ENCODE measurements at regions not wholly inside any gene's neighbourhood (a gene's known extent, or its start where the extent isn't known, plus 50 kb on each side); places are given as distances from the start of the nearest gene placed in this dataset.

DNA sequence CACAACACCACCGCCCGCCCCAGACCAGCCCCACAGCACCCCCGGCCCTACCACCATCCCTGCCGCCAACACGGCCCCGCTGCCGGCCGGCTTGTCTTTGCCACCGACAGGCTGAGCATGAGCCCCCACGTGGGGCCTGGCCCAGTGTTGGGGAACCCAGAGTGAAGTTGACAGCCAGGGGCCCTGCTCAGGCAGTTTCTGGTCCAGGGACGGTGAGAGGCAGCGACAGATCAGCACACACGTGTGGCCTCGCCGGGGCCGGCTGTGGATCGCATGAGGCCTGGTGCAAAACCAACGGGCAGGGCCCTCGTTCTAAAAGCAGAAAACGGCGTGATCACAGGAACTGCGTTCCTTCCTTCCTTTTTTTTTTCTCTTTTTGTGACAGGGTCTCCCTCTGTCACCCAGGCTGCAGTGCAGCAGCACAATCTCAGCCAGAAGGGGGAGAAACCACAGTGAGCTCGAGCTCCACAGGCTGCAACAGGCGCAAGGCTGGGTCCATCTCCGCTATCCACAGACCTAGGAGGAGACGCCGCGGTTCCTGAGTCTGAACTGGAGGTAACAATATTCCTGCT lies 50.5 kb upstream of the FBRSL1 start:
- Histone ChIP-seq H2BK20ac (ENCODE audit: low read depth, low read length, poor library complexity, severe bottlenecking) (no peak overlapping the region), H3K79me1 (ENCODE audit: insufficient read depth, low read depth, low read length, poor library complexity, severe bottlenecking) (no peaks in the 10 kb centered on the region), H3K4ac (ENCODE audit: low read depth, low read length) (no peak overlapping the region), H3K4me1 (ENCODE audit: insufficient read depth, low read length) (no peaks in the 10 kb centered on the region), H3K4me2 (ENCODE audit: insufficient read depth, insufficient read length, low read length) (no peak overlapping the region), H3K27ac (ENCODE audit: insufficient read length, low read depth, low read length) (no peak overlapping the region), H3K23me2 (ENCODE audit: insufficient read length, low read depth, low read length, poor library complexity, severe bottlenecking) (no peaks in the 10 kb centered on the region), H3K23ac (ENCODE audit: insufficient read length, low read depth, low read length) (no peak overlapping the region), H3K14ac (ENCODE audit: insufficient read depth, low read length) (no peak overlapping the region), H4K5ac (ENCODE audit: insufficient read length, low read depth, low read length) (no peak overlapping the region), H3K9me3 (ENCODE audit: control insufficient read depth, low read depth, low read length) (no peaks in the 10 kb centered on the region), H3K79me2 (ENCODE audit: insufficient read depth, low read length) (no peaks in the 10 kb centered on the region), H3T11ph (ENCODE audit: low read length) (no peak overlapping the region), H3K18ac (ENCODE audit: insufficient read length, low read depth, low read length) (no peak overlapping the region), H3K9ac (ENCODE audit: extremely low read depth, insufficient read length, low read length) (no peak overlapping the region), H2BK15ac (ENCODE audit: low read depth, low read length) (no peak overlapping the region), H4K20me1 (ENCODE audit: control insufficient read depth, insufficient read depth, insufficient read length) (peaks cover 2% of the 10 kb centered on the region), H3K27me3 (ENCODE audit: insufficient read depth, low read length) (peaks cover 17% of the 10 kb centered on the region; the same call in 1 of the 2 replicates), H3K56ac (ENCODE audit: insufficient read length, low read depth, low read length) (no peak overlapping the region), H2BK5ac (ENCODE audit: insufficient read length, low read length) (no peak overlapping the region), H4K8ac (replicated peaks; ENCODE audit: insufficient read length, low read depth, low read length) (no peak overlapping the region), H2AK5ac (ENCODE audit: insufficient read length, low read length) (no peak overlapping the region), H2BK120ac (ENCODE audit: low read depth, low read length, poor library complexity, severe bottlenecking) (no peak overlapping the region), H4K91ac (ENCODE audit: insufficient read length, low read depth, low read length) (no peak overlapping the region), H2BK12ac (ENCODE audit: insufficient read length, low read depth, low read length) (no peak overlapping the region), H2AFZ (ENCODE audit: low read length) (no peak overlapping the region)
- WGBS (ENCODE audit: extremely low coverage, insufficient read length, low lambda C conversion rate) = no CpG with 5 or more reads among the region's 28 CpGs
- TF ChIP-seq, protein P1, sequence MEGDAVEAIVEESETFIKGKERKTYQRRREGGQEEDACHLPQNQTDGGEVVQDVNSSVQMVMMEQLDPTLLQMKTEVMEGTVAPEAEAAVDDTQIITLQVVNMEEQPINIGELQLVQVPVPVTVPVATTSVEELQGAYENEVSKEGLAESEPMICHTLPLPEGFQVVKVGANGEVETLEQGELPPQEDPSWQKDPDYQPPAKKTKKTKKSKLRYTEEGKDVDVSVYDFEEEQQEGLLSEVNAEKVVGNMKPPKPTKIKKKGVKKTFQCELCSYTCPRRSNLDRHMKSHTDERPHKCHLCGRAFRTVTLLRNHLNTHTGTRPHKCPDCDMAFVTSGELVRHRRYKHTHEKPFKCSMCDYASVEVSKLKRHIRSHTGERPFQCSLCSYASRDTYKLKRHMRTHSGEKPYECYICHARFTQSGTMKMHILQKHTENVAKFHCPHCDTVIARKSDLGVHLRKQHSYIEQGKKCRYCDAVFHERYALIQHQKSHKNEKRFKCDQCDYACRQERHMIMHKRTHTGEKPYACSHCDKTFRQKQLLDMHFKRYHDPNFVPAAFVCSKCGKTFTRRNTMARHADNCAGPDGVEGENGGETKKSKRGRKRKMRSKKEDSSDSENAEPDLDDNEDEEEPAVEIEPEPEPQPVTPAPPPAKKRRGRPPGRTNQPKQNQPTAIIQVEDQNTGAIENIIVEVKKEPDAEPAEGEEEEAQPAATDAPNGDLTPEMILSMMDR (conservative IDR thresholded peaks at IDR 0.05) = no peak
- Mint-ChIP-seq H3K4me1 (peaks cover 5 to 6% of the 10 kb centered on the region in 2 experiments), H3K4me3 (no peak overlapping the region), H3K27ac (peak overlapping the region in 1 of 3 experiments; percentile 48; a peak in 1 of 7 replicates), H3K36me3 (ENCODE audit: insufficient read depth in 1 of 3, low read depth in 3 of 3) (peaks cover 5 to 41% (median 7%) of the 10 kb centered on the region in 3 experiments), H3K27me3 (ENCODE audit: low read depth) (peaks cover 91% of the 10 kb centered on the region), H3K9me3 (peaks cover 21 to 55% of the 10 kb centered on the region in 2 experiments)
- no peak for DNase-seq
